K562 (cell line): ENCODE measurements at regions not wholly inside any gene's neighbourhood (a gene's known extent, or its start where the extent isn't known, plus 50 kb on each side); places are given as distances from the start of the nearest gene placed in this dataset.

Experiments used
- CBX1 ChIP-seq: sonication (generic); IDR thresholded peaks from 2 replicates; pipeline ENCODE4 v1.6.1; 2016; ENCODE audit warnings: antibody characterized with exemption, low read depth, mild to moderate bottlenecking
- GABPA ChIP-seq: fragments of 200-800 bp; sonication (Bioruptor generic); conservative IDR thresholded peaks from 2 replicates; pipeline ENCODE4 v1.6.1; 2016; ENCODE audit warnings: low read depth, missing genetic modification characterization, missing compliant biosample characterization
- IFI16 ChIP-seq: fragments of 250-450 bp; sonication (Bioruptor Pico); IDR thresholded peaks from 2 replicates; pipeline ENCODE4 v2.1.2; 2022; ENCODE audit warnings: mild to moderate bottlenecking, inconsistent platforms
- POLR2G ChIP-seq: fragments of 200-400 bp; formaldehyde crosslinking; IDR thresholded peaks from 2 replicates; pipeline ENCODE4 v1.6.1; 2017; ENCODE audit warnings: low read depth, mild to moderate bottlenecking, antibody characterized with exemption, low read length, moderate library complexity
- TCF7L2 ChIP-seq: fragments of 150-350 bp; IDR thresholded peaks from 2 replicates; pipeline ENCODE4 v1.6.1; 2016; ENCODE audit warnings: low read depth, mild to moderate bottlenecking, low read length, moderate library complexity
- ZNF253 ChIP-seq: fragments of 250-450 bp; sonication (Bioruptor Pico); conservative IDR thresholded peaks from 2 replicates; pipeline ENCODE4 v1.6.1; 2021; ENCODE audit warnings: mild to moderate bottlenecking

DNA sequence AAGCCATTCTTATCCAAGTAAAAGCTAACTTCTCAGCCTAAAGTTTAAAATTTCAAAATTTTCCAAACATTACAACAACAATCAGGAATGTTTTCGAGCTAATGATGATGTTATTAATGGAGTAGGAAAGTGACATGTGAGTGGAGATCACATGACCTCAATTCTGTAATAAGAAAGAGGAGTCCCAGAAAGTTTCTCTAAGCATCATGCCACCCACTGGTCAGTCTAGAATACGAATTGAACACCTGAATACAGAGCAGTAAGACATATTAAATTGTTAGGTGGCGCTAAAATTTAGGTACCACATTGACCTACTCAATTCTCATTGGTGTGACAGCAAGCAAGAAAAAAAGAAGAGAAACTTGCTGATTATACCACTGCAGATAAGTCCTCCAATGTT is 163.9 kb downstream of the DCLK3 start:
- TF ChIP-seq GABPA (tag) (no peak), CBX1 (no peak), TCF7L2 (no peak), POLR2G (no peak), IFI16 (CRISPR knock-in tag) (no peak), ZNF253 (CRISPR knock-in tag) (no peak)
